GM12892 (cell line): ENCODE measurements at regions not wholly inside any gene's neighbourhood (a gene's known extent, or its start where the extent isn't known, plus 50 kb on each side); places are given as distances from the start of the nearest gene placed in this dataset.

ENCODE experiments used
- POLR2A ChIP-seq: IDR thresholded peaks from 2 replicates; pipeline ENCODE4 v1.6.1; 2011; ENCODE audit warnings: low read depth, low read length, control low read depth
- POLR2AphosphoS5 ChIP-seq: IDR thresholded peaks from 2 replicates; pipeline ENCODE4 v1.6.1; 2011; ENCODE audit warnings: low read depth, low read length, control low read depth

DNA sequence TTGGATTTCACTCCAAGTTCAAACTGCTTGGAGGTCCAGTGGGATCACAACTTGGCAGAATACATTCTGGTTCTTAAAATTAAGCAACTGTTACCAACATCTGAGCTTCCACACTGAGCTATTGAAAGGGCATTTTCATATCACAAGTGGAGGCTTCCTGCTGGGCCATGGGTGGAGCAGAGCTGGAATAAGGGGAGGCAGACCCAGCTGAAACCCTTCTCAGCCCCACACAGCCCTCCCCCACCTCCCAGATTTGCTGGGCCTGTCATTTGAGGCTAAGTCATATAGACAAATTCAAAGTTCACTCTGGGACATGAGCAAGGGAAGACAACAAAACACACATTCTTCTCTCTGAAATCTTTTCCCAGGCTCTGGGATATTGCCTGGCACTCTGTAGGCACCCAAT lies 79.9 kb downstream of the ACTL7B start:
- TF ChIP-seq POLR2A (no peak), POLR2AphosphoS5 (no peak)
